Body of pancreas (tissue), 4 donors: ENCODE measurements at regions not wholly inside any gene's neighbourhood (a gene's known extent, or its start where the extent isn't known, plus 50 kb on each side); places are given as distances from the start of the nearest gene placed in this dataset.
"Not testable (repeated sequence)": the region's sequence is repeated elsewhere in the genome, so short reads cannot be mapped to it uniquely, and the experiment has no call there.

ENCODE experiments used
- POLR2A ChIP-seq, 3 donors: fragments of 450-650 bp; IDR thresholded peaks; one replicate each; pipeline ENCODE4 v1.6.1; 2016; ENCODE audit warnings: antibody characterized with exemption in 3 of 3, mild to moderate bottlenecking in 2 of 3
- TF ChIP-seq, protein P1 (sequence below), 7 experiments: fragments of 450-650 bp in 4 of 7; fragments of 200-600 bp in 3 of 7; sonication (generic) in 3 of 7; IDR thresholded peaks; one replicate each; pipeline ENCODE4 v1.5.1; 2016 to 2019; ENCODE audit warnings: antibody characterized with exemption in 7 of 7

- TF ChIP-seq, protein P1, sequence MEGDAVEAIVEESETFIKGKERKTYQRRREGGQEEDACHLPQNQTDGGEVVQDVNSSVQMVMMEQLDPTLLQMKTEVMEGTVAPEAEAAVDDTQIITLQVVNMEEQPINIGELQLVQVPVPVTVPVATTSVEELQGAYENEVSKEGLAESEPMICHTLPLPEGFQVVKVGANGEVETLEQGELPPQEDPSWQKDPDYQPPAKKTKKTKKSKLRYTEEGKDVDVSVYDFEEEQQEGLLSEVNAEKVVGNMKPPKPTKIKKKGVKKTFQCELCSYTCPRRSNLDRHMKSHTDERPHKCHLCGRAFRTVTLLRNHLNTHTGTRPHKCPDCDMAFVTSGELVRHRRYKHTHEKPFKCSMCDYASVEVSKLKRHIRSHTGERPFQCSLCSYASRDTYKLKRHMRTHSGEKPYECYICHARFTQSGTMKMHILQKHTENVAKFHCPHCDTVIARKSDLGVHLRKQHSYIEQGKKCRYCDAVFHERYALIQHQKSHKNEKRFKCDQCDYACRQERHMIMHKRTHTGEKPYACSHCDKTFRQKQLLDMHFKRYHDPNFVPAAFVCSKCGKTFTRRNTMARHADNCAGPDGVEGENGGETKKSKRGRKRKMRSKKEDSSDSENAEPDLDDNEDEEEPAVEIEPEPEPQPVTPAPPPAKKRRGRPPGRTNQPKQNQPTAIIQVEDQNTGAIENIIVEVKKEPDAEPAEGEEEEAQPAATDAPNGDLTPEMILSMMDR (IDR thresholded peaks at IDR 0.05), result not testable (repeated sequence)
- TF ChIP-seq POLR2A (IDR thresholded peaks at IDR 0.05), result not testable (repeated sequence)
Measured at GRCh38 chr21:9365815-9366214, 1155.6 kb upstream of the TPTE start.
